ENCODE measurements at regions not wholly inside any gene's neighbourhood (a gene's known extent, or its start where the extent isn't known, plus 50 kb on each side); places are given as distances from the start of the nearest gene placed in this dataset.

GRCh38 chr6:98200084-98200483 is 634.3 kb upstream of the POU3F2 start:
- DNase-seq (ENCODE audit: low read depth), result no peak
- H3K4me3 ChIP-seq (replicated peaks; ENCODE audit: low read depth, low read length), result no peak overlapping the region
- TF ChIP-seq, protein P1, sequence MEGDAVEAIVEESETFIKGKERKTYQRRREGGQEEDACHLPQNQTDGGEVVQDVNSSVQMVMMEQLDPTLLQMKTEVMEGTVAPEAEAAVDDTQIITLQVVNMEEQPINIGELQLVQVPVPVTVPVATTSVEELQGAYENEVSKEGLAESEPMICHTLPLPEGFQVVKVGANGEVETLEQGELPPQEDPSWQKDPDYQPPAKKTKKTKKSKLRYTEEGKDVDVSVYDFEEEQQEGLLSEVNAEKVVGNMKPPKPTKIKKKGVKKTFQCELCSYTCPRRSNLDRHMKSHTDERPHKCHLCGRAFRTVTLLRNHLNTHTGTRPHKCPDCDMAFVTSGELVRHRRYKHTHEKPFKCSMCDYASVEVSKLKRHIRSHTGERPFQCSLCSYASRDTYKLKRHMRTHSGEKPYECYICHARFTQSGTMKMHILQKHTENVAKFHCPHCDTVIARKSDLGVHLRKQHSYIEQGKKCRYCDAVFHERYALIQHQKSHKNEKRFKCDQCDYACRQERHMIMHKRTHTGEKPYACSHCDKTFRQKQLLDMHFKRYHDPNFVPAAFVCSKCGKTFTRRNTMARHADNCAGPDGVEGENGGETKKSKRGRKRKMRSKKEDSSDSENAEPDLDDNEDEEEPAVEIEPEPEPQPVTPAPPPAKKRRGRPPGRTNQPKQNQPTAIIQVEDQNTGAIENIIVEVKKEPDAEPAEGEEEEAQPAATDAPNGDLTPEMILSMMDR (IDR thresholded peaks at IDR 0.05; ENCODE audit: low read length, missing control alignments), result no peak

GRCh38 chr6:98203170-98203806 is 631.1 kb upstream of the POU3F2 start:
- DNase-seq (ENCODE audit: low read depth), result peak; percentile 0
- TF ChIP-seq, protein P1 (IDR thresholded peaks at IDR 0.05; ENCODE audit: low read length, missing control alignments), result no peak
- no peak overlapping the region for H3K4me3 ChIP-seq (replicated peaks; ENCODE audit: low read depth, low read length)

- TF ChIP-seq, protein P1 (IDR thresholded peaks at IDR 0.05; ENCODE audit: low read length, missing control alignments), result no peak
- H3K4me3 ChIP-seq (replicated peaks; ENCODE audit: low read depth, low read length), result no peak overlapping the region
- DNase-seq (ENCODE audit: low read depth), result no peak
These were observed 621.9 kb upstream of the POU3F2 start for GRCh38 chr6:98212468-98212867.

DNA sequence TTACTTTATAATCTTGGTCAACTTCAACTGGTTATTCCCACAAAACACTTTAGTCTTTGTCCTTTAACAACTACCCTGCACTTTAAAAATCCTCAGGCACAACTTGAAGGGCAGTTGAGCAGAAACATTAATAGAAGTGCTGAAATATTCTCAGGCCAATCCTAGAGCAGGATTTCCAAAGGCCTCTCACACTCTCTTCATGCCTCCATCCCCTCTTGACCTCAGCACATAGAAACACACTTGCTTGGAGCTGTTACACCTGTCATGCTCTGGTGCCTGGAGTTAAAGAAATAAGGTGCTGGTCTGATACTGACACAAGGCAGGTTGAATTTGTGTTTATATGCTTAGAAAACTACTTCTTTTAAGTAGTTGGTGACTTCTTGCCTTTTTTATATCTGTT is 618.8 kb upstream of the POU3F2 start:
- no peak overlapping the region for H3K4me3 ChIP-seq (replicated peaks; ENCODE audit: low read depth, low read length)
- no peak for DNase-seq (ENCODE audit: low read depth)
- TF ChIP-seq, protein P1 (IDR thresholded peaks at IDR 0.05; ENCODE audit: low read length, missing control alignments), result no peak

GRCh38 chr6:98230250-98230649 is 604.1 kb upstream of the POU3F2 start:
- TF ChIP-seq, protein P1 (IDR thresholded peaks at IDR 0.05; ENCODE audit: low read length, missing control alignments), result no peak
- DNase-seq (ENCODE audit: low read depth), result no peak
- no peak overlapping the region for H3K4me3 ChIP-seq (replicated peaks; ENCODE audit: low read depth, low read length)

GRCh38 chr6:98239057-98239456 is 595.3 kb upstream of the POU3F2 start:
- H3K4me3 ChIP-seq (replicated peaks; ENCODE audit: low read depth, low read length), result no peak overlapping the region
- DNase-seq (ENCODE audit: low read depth), result no peak
- TF ChIP-seq, protein P1 (IDR thresholded peaks at IDR 0.05; ENCODE audit: low read length, missing control alignments), result no peak

- H3K4me3 ChIP-seq (replicated peaks; ENCODE audit: low read depth, low read length), result no peak overlapping the region
- TF ChIP-seq, protein P1 (IDR thresholded peaks at IDR 0.05; ENCODE audit: low read length, missing control alignments), result no peak
- DNase-seq (ENCODE audit: low read depth), result no peak
These were observed 592.7 kb upstream of the POU3F2 start for GRCh38 chr6:98241630-98242029.
